H1 (cell line): ENCODE measurements at regions not wholly inside any gene's neighbourhood (a gene's known extent, or its start where the extent isn't known, plus 50 kb on each side); places are given as distances from the start of the nearest gene placed in this dataset.

Experiments
- CTCF ChIA-PET: fragments of 300-600 bp; sonication (Branson Sonifier 250); formaldehyde crosslinking; loops from one replicate; lab custom pipeline; 2021; ENCODE audit not compliant: partially characterized antibody; lab: Charles Lee
- POLR2A ChIA-PET: fragments of 300-600 bp; sonication (Branson Sonifier 250); formaldehyde crosslinking; loops from one replicate; lab custom pipeline; 2021; ENCODE audit warnings: inconsistent platforms; ENCODE audit not compliant: partially characterized antibody; lab: Charles Lee
- DNase-seq, 2 experiments: peaks; one replicate each; pipeline versions ENCODE4 v3.0.0 to v3.0.0-alpha.2; 2010 to 2022; ENCODE audit warnings: low spot score in 2 of 2, low read depth in 1 of 2, mixed read lengths in 1 of 2
- FAIRE-seq: peaks from 2 replicates; lab custom pipeline; 2011; peaks lifted over from hg19 to GRCh38; lab: Jason Lieb, UNC
- H2AFZ ChIP-seq: 2 replicates; pipeline ENCODE4 v1.8.1; 2012; ENCODE audit warnings: low read length, inconsistent platforms
- H2AK5ac ChIP-seq: 2 replicates; pipeline ENCODE4 v1.6.1; 2013; ENCODE audit warnings: low read depth, low read length
- H2BK120ac ChIP-seq: replicated peaks from 2 replicates; pipeline ENCODE3; 2013; ENCODE audit warnings: low read depth, low read length, inconsistent platforms
- H2BK12ac ChIP-seq: 2 replicates; pipeline ENCODE4 v1.6.1; 2013; ENCODE audit warnings: low read depth, low read length
- H2BK15ac ChIP-seq: 2 replicates; pipeline ENCODE4 v1.6.1; 2013; ENCODE audit warnings: low read length
- H2BK20ac ChIP-seq: 2 replicates; pipeline ENCODE4 v1.6.1; 2013; ENCODE audit warnings: low read length
- H2BK5ac ChIP-seq: 2 replicates; pipeline ENCODE4 v1.6.1; 2013; ENCODE audit warnings: low read depth, low read length
- H3K14ac ChIP-seq: 2 replicates; pipeline ENCODE4 v1.6.1; 2013; ENCODE audit warnings: inconsistent platforms; ENCODE audit not compliant: insufficient read length
- H3K18ac ChIP-seq: 2 replicates; pipeline ENCODE4 v1.6.1; 2013; ENCODE audit warnings: low read length; ENCODE audit errors: extremely low read depth
- H3K23ac ChIP-seq: 2 replicates; pipeline ENCODE4 v1.6.1; 2013; ENCODE audit warnings: inconsistent platforms; ENCODE audit not compliant: insufficient read length
- H3K23me2 ChIP-seq: 2 replicates; pipeline ENCODE4 v1.6.1; 2013; ENCODE audit warnings: low read depth, low read length
- H3K27ac ChIP-seq: 2 replicates; pipeline ENCODE4 v1.6.1; 2011; ENCODE audit warnings: low read depth, low read length, inconsistent platforms
- H3K27me3 ChIP-seq, 4 experiments: replicated peaks in 1 of 4; 1 replicate in 1 of 4; 2 replicates in 3 of 4; pipeline versions ENCODE4 v1.6.1 to v1.8.1; 2011 to 2013; ENCODE audit warnings: low read length in 3 of 4, mild to moderate bottlenecking in 3 of 4, inconsistent platforms in 2 of 4, mixed read lengths in 2 of 4, moderate library complexity in 1 of 4; ENCODE audit not compliant: control insufficient read depth in 3 of 4, insufficient read depth in 3 of 4; ENCODE audit errors: extremely low read depth in 1 of 4
- H3K36me3 ChIP-seq, 4 experiments: 2 replicates each; pipeline versions ENCODE4 v1.6.1 to v1.8.1; 2011 to 2013; ENCODE audit warnings: mild to moderate bottlenecking in 4 of 4, low read length in 3 of 4, moderate library complexity in 2 of 4, control low read depth in 1 of 4, inconsistent platforms in 1 of 4; ENCODE audit not compliant: insufficient read depth in 4 of 4, control insufficient read depth in 2 of 4
- H3K4ac ChIP-seq: replicated peaks from 2 replicates; pipeline ENCODE3; 2013; ENCODE audit warnings: low read length, low read depth, mixed read lengths, inconsistent platforms; ENCODE audit not compliant: insufficient read length
- H3K4me1 ChIP-seq, 4 experiments: replicated peaks in 1 of 4; 1 replicate in 1 of 4; 2 replicates in 3 of 4; pipeline versions ENCODE4 v1.6.1 to v1.8.1; 2011 to 2013; ENCODE audit warnings: low read length in 3 of 4, inconsistent platforms in 2 of 4, mixed read lengths in 1 of 4; ENCODE audit not compliant: insufficient read depth in 4 of 4, control insufficient read depth in 3 of 4
- H3K4me2 ChIP-seq, 2 experiments: 2 replicates each; pipeline versions ENCODE4 v1.6.1 to v1.8.1; 2011 to 2013; ENCODE audit warnings: low read depth in 2 of 2, low read length in 2 of 2, control low read depth in 1 of 2, inconsistent platforms in 1 of 2, mild to moderate bottlenecking in 1 of 2; ENCODE audit not compliant: insufficient read depth in 1 of 2
- H3K4me3 ChIP-seq, 4 experiments: fragments of 200-600, 300-600 bp in 1 of 4; sonication (generic), shearing (Covaris generic), sonication (Bioruptor Twin) in 1 of 4; 2 replicates each; pipeline versions ENCODE4 v1.5.1 to v1.8.1; 2011 to 2016; ENCODE audit warnings: low read length in 4 of 4, low read depth in 3 of 4, control low read depth in 2 of 4, inconsistent platforms in 2 of 4, mild to moderate bottlenecking in 2 of 4, mixed read lengths in 1 of 4, moderate library complexity in 1 of 4; ENCODE audit not compliant: insufficient read depth in 2 of 4; ENCODE audit errors: extremely low read depth in 1 of 4
- H3K56ac ChIP-seq: replicated peaks from 2 replicates; pipeline ENCODE3; 2013; ENCODE audit warnings: low read depth, mild to moderate bottlenecking, mixed read lengths, low read length, inconsistent platforms; ENCODE audit not compliant: insufficient read length
- H3K79me1 ChIP-seq: 2 replicates; pipeline ENCODE4 v1.6.1; 2013; ENCODE audit warnings: low read depth, low read length, control low read depth
- H3K79me2 ChIP-seq, 2 experiments: 2 replicates each; pipeline versions ENCODE4 v1.6.1 to v1.8.1; 2012 to 2013; ENCODE audit warnings: low read length in 2 of 2, mild to moderate bottlenecking in 2 of 2, inconsistent platforms in 1 of 2; ENCODE audit not compliant: insufficient read depth in 2 of 2, control insufficient read depth in 1 of 2
- H3K9ac ChIP-seq, 4 experiments: replicated peaks in 1 of 4; 1 replicate in 1 of 4; 2 replicates in 3 of 4; pipeline versions ENCODE4 v1.6.1 to v1.8.1; 2011 to 2013; ENCODE audit warnings: low read depth in 3 of 4, low read length in 3 of 4, control low read depth in 2 of 4, mild to moderate bottlenecking in 2 of 4, moderate library complexity in 2 of 4, inconsistent platforms in 1 of 4; ENCODE audit errors: extremely low read depth in 1 of 4
- H3K9me3 ChIP-seq, 2 experiments: 2 replicates each; pipeline versions ENCODE4 v1.6.1 to v1.8.1; 2012 to 2013; ENCODE audit warnings: mild to moderate bottlenecking in 2 of 2, moderate library complexity in 2 of 2, control low read depth in 1 of 2, inconsistent platforms in 1 of 2, low read depth in 1 of 2, low read length in 1 of 2, mixed read lengths in 1 of 2; ENCODE audit not compliant: insufficient read depth in 2 of 2
- H4K20me1 ChIP-seq, 2 experiments: replicated peaks in 1 of 2; 2 replicates each; pipeline versions ENCODE3 to v1.8.1; 2011 to 2013; ENCODE audit warnings: inconsistent platforms in 2 of 2, low read length in 2 of 2, mild to moderate bottlenecking in 1 of 2; ENCODE audit not compliant: insufficient read depth in 2 of 2, control insufficient read depth in 1 of 2
- H4K5ac ChIP-seq: 2 replicates; pipeline ENCODE4 v1.6.1; 2013; ENCODE audit warnings: low read length, low read depth, mixed read lengths, inconsistent platforms; ENCODE audit not compliant: insufficient read length
- H4K8ac ChIP-seq: 2 replicates; pipeline ENCODE4 v1.8.0; 2013; ENCODE audit warnings: mild to moderate bottlenecking, moderate library complexity, low read length, inconsistent platforms; ENCODE audit not compliant: insufficient read depth; ENCODE audit errors: extremely low read depth
- H4K91ac ChIP-seq: replicated peaks from 2 replicates; pipeline ENCODE3; 2013; ENCODE audit warnings: low read length, mixed read lengths, inconsistent platforms; ENCODE audit not compliant: insufficient read length
- BRCA1 ChIP-seq: IDR thresholded peaks from 2 replicates; pipeline ENCODE4 v1.6.1; 2012; ENCODE audit warnings: low read depth, low read length, improper control_type of control experiment
- CBX5 ChIP-seq: fragments of 300-800, 300-1000 bp; sonication (generic); IDR thresholded peaks from 2 replicates; pipeline ENCODE4 v1.7.1; 2016; ENCODE audit warnings: antibody characterized with exemption, low read length, low read depth
- CBX8 ChIP-seq: fragments of 300-800, 300-1000 bp; sonication (generic); IDR thresholded peaks from 2 replicates; pipeline ENCODE4 v1.7.1; 2016; ENCODE audit warnings: low read depth, low read length, borderline replicate concordance
- CEBPB ChIP-seq: IDR thresholded peaks from 2 replicates; pipeline ENCODE4 v1.6.1; 2012; ENCODE audit warnings: low read depth, low read length
- CTBP2 ChIP-seq: IDR thresholded peaks from 2 replicates; pipeline ENCODE4 v1.7.0; 2011; ENCODE audit warnings: borderline replicate concordance, mild to moderate bottlenecking, moderate library complexity, mixed read lengths, low read length; ENCODE audit not compliant: insufficient read depth, insufficient read length
- KDM1A ChIP-seq: fragments of 200-600, 300-600 bp; sonication (generic); IDR thresholded peaks from 2 replicates; pipeline ENCODE4 v1.7.1; 2016; ENCODE audit warnings: mild to moderate bottlenecking, low read length, borderline replicate concordance
- KDM5A ChIP-seq: fragments of 200-600 bp; IDR thresholded peaks from 2 replicates; pipeline ENCODE4 v1.7.1; 2012; ENCODE audit warnings: mild to moderate bottlenecking, low read length, inconsistent platforms, mixed read lengths
- PHF8 ChIP-seq: fragments of 200-600 bp; sonication (generic); conservative IDR thresholded peaks from 2 replicates; pipeline ENCODE4 v1.7.1; 2012; ENCODE audit warnings: low read depth, mild to moderate bottlenecking, inconsistent platforms, low read length, moderate library complexity
- RAD21 ChIP-seq, 2 experiments: IDR thresholded peaks in 1 of 2; conservative IDR thresholded peaks in 1 of 2; 2 replicates each; pipeline ENCODE4 v1.6.1; 2011; ENCODE audit warnings: low read depth in 2 of 2, low read length in 2 of 2, improper control_type of control experiment in 1 of 2, inconsistent platforms in 1 of 2, mild to moderate bottlenecking in 1 of 2, moderate library complexity in 1 of 2
- SIRT6 ChIP-seq: IDR thresholded peaks from one replicate; pipeline ENCODE4 v1.7.1; 2012; ENCODE audit warnings: low read length, inconsistent platforms
- SIX5 ChIP-seq: IDR thresholded peaks from 2 replicates; pipeline ENCODE4 v1.6.1; 2011; ENCODE audit warnings: mild to moderate bottlenecking, low read depth, low read length
- SP2 ChIP-seq: IDR thresholded peaks from 2 replicates; pipeline ENCODE4 v1.6.1; 2012; ENCODE audit warnings: mild to moderate bottlenecking, low read length, inconsistent platforms
- USF2 ChIP-seq: IDR thresholded peaks from 2 replicates; pipeline ENCODE4 v1.6.1; 2011; ENCODE audit warnings: low read length, improper control_type of control experiment
- ZNF274 ChIP-seq: IDR thresholded peaks from 2 replicates; pipeline ENCODE4 v1.7.0; 2012; ENCODE audit warnings: low read length, borderline replicate concordance; ENCODE audit errors: extremely low read depth
- WGBS, 2 experiments: shearing (Covaris generic) in 1 of 2; methylation state at CpG; one replicate each; pipeline versions ENCODE4 v1.1.6 to v1.1.7; 2013 to 2015; ENCODE audit warnings: low lambda C conversion rate in 2 of 2, mixed read lengths in 2 of 2, inconsistent platforms in 1 of 2, low coverage in 1 of 2, missing lambda C conversion rate in 1 of 2; ENCODE audit not compliant: insufficient replicate concordance in 2 of 2, insufficient coverage in 1 of 2, insufficient read length in 1 of 2; ENCODE audit errors: extremely low coverage in 1 of 2, missing lambda C conversion rate in 1 of 2; 5-methylcytosine and 5-hydroxymethylcytosine counted together

- Histone ChIP-seq H3K27ac (no peak overlapping the region), H2AK5ac (no peak overlapping the region), H2BK120ac (no peak overlapping the region), H3K4me1 (no peaks in the 10 kb centered on the region), H3K9ac (no peak overlapping the region), H4K5ac (no peak overlapping the region), H3K4me3 (no peak overlapping the region), H4K8ac (no peak overlapping the region), H3K23ac (no peak overlapping the region), H3K56ac (no peak overlapping the region), H4K20me1 (no peaks in the 10 kb centered on the region), H3K14ac (no peak overlapping the region), H2BK15ac (no peak overlapping the region), H2BK12ac (no peak overlapping the region), H2AFZ (peak overlapping the region; percentile 51; the same call in 1 of the 2 replicates), H3K9me3 (no peaks in the 10 kb centered on the region; a peak in 1 of 4 replicates), H3K4me2 (no peak overlapping the region), H3K79me2 (no peaks in the 10 kb centered on the region), H3K18ac (no peak overlapping the region), H3K27me3 (no peaks in the 10 kb centered on the region), H2BK20ac (no peak overlapping the region), H3K36me3 (no peaks in the 10 kb centered on the region), H3K23me2 (no peaks in the 10 kb centered on the region), H4K91ac (no peak overlapping the region), H3K79me1 (no peaks in the 10 kb centered on the region), H2BK5ac (no peak overlapping the region), H3K4ac (no peak overlapping the region)
- ChIA-PET POLR2A (no interaction called here), CTCF (no interaction called here)
- no peak for DNase-seq
- TF ChIP-seq ZNF274 (no peak), CTBP2 (no peak), CBX5 (no peak), RAD21 (IDR thresholded peaks at IDR 0.05 in 1 of 2, conservative IDR thresholded peaks at IDR 0.05 in 1 of 2; ENCODE audit: low read depth in 2 of 2, low read length in 2 of 2) (no peak), BRCA1 (no peak), USF2 (no peak), PHF8 (no peak), CBX8 (no peak), SIX5 (no peak), SP2 (no peak), CEBPB (no peak), SIRT6 (no peak), KDM5A (no peak), KDM1A (no peak)
- no peak for FAIRE-seq
- 60% methylated on average over 3 of the region's 3 CpGs; no CpG with 5 or more reads in 1 of the 2 experiments for WGBS, 2 experiments
Observed at GRCh38 chr5:118146824-118147223, 841.5 kb downstream of the DTWD2 start.
